ENCODE measurements at regions not wholly inside any gene's neighbourhood (a gene's known extent, or its start where the extent isn't known, plus 50 kb on each side); places are given as distances from the start of the nearest gene placed in this dataset.

DNA sequence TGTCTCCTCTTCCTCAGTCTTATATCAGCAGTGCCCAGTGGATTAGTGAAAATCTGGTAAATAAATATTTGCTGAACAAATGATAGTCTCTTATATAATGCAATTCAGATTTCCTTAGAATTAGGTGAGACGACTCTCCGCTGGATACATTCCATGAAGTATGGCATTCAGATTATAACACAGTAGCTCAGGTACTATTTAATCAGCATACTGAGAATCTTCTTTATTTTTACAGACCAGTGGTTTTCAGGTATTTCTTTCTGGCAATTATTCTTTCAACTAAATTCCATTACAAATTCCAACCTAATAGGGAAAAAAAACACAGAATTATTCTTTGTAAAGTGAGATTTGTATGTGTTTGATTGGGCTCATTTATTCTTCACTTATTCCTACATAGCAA is 435.5 kb downstream of the TAF11L14 start:
- TF ChIP-seq, protein P1, sequence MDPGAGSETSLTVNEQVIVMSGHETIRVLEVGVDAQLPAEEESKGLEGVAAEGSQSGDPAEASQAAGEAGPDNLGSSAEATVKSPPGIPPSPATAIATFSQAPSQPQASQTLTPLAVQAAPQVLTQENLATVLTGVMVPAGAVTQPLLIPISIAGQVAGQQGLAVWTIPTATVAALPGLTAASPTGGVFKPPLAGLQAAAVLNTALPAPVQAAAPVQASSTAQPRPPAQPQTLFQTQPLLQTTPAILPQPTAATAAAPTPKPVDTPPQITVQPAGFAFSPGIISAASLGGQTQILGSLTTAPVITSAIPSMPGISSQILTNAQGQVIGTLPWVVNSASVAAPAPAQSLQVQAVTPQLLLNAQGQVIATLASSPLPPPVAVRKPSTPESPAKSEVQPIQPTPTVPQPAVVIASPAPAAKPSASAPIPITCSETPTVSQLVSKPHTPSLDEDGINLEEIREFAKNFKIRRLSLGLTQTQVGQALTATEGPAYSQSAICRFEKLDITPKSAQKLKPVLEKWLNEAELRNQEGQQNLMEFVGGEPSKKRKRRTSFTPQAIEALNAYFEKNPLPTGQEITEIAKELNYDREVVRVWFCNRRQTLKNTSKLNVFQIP (CRISPR knock-in tag; IDR thresholded peaks at IDR 0.05; ENCODE audit: borderline replicate concordance, low read depth), result no peak
- TF ChIP-seq ZNF565 (CRISPR knock-in tag; conservative IDR thresholded peaks at IDR 0.05; ENCODE audit: low read depth), result no peak
